ENCODE measurements at regions not wholly inside any gene's neighbourhood (a gene's known extent, or its start where the extent isn't known, plus 50 kb on each side); places are given as distances from the start of the nearest gene placed in this dataset.

- TF ChIP-seq CTCF (IDR thresholded peaks at IDR 0.05), result no peak
- no peak for TF ChIP-seq EZH2 (IDR thresholded peaks at IDR 0.05; ENCODE audit: borderline replicate concordance, insufficient read depth, low read depth, low read length, poor library complexity, severe bottlenecking)
Observed at GRCh38 chr22:27300536-27301285, 500.8 kb downstream of the MN1 start.
